H1 (cell line): ENCODE measurements at regions not wholly inside any gene's neighbourhood (a gene's known extent, or its start where the extent isn't known, plus 50 kb on each side); places are given as distances from the start of the nearest gene placed in this dataset.

Source experiments
- CBX5 ChIP-seq: fragments of 300-800, 300-1000 bp; sonication (generic); IDR thresholded peaks from 2 replicates; pipeline ENCODE4 v1.7.1; 2016; ENCODE audit warnings: antibody characterized with exemption, low read length, low read depth
- CHD2 ChIP-seq: IDR thresholded peaks from 2 replicates; pipeline ENCODE4 v1.6.1; 2012; ENCODE audit warnings: low read length, improper control_type of control experiment
- CTCF ChIP-seq, 3 experiments: IDR thresholded peaks; 1 replicate in 2 of 3; 2 replicates in 1 of 3; pipeline versions ENCODE4 v1.5.1 to v1.6.1; 2011; ENCODE audit warnings: low read length in 3 of 3, mild to moderate bottlenecking in 3 of 3, inconsistent platforms in 2 of 3, low read depth in 1 of 3, moderate library complexity in 1 of 3; ENCODE audit not compliant: insufficient read depth in 1 of 3; ENCODE audit errors: control extremely low read depth in 1 of 3
- RFX5 ChIP-seq: IDR thresholded peaks from 2 replicates; pipeline ENCODE4 v1.6.1; 2011; ENCODE audit warnings: low read depth, low read length, improper control_type of control experiment, borderline replicate concordance
- SP2 ChIP-seq: IDR thresholded peaks from 2 replicates; pipeline ENCODE4 v1.6.1; 2012; ENCODE audit warnings: mild to moderate bottlenecking, low read length, inconsistent platforms

GRCh38 chr4:83191026-83191425, 76.5 kb upstream of the PLAC8 start (continued):
- no peak for TF ChIP-seq CTCF (IDR thresholded peaks at IDR 0.05; ENCODE audit: control extremely low read depth in 1 of 3, insufficient read depth in 1 of 3, low read depth in 1 of 3, low read length in 3 of 3)
- no peak for TF ChIP-seq CHD2
- no peak for TF ChIP-seq RFX5
- no peak for TF ChIP-seq CBX5
- TF ChIP-seq SP2, result no peak
